Midbrain (tissue), 1 donor: ENCODE measurements at regions not wholly inside any gene's neighbourhood (a gene's known extent, or its start where the extent isn't known, plus 50 kb on each side); places are given as distances from the start of the nearest gene placed in this dataset.
"Not testable (repeated sequence)": the region's sequence is repeated elsewhere in the genome, so short reads cannot be mapped to it uniquely, and the experiment has no call there.

ENCODE experiments used
- DNase-seq: peaks from one replicate; lab custom pipeline; 2025; lab: John Stamatoyannopoulos, UW

DNA sequence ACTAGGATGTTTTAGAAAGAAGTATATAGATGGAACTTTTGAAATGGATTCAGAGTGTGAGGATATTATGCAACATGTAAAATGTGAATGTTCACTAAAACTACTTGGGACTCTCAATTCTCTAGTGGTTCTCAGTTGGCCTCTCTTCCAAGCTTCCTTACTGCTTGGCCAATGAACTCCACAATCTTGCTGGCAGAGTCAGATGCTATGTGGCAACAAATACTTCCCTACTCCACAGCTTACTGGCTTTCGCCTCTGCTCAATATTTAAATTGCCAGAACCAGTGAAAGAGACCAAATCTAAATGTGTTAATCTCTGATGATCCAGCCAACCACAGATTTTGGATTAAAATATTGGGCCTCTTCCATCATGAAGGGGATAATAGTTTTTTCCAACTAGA is 138.4 kb downstream of the HTR1B start:
- DNase-seq: no peak

- no peak for DNase-seq
Observed at GRCh38 chr6:77322604-77323003, 140.7 kb downstream of the HTR1B start.

DNA sequence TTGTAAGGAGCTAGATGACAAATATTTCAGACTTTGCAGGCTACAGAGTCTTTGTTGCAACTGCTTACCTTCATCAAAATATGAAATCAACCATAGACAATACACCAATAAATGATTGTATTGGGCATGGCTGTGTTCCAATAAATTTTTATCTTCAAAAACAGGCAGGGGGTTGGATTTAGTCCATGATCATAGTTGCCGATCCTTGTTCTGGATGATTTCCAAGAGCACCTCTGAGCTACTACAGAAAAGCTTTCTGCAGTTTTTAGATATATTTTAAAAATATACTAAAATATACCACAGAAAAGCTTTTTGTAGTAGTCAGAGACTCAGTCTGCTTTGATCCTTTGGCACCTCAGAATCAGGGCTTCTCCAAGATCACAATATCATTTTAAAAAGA is 145.0 kb downstream of the HTR1B start:
- DNase-seq: no peak

DNA sequence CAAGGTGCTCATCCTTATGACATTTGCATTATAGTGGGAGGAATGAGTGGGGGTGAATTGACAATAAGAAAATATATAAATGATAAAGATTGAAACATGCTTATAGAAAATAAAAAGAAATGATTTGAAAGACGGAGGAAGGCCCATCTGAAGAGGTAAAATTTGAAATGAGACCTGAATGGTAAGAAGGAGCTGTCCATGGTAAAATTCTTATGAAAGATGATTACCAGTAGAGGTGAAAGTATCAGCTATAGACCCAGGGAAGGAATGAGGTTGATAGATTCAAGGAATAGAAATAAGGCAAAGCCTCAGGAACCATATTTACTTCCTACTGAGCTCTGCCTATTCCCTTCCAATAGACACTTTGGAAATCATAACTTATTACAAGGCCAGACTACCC is 149.7 kb downstream of the HTR1B start:
- no peak for DNase-seq

GRCh38 chr6:77299931-77300330 is 163.4 kb downstream of the HTR1B start:
- DNase-seq: no peak

DNA sequence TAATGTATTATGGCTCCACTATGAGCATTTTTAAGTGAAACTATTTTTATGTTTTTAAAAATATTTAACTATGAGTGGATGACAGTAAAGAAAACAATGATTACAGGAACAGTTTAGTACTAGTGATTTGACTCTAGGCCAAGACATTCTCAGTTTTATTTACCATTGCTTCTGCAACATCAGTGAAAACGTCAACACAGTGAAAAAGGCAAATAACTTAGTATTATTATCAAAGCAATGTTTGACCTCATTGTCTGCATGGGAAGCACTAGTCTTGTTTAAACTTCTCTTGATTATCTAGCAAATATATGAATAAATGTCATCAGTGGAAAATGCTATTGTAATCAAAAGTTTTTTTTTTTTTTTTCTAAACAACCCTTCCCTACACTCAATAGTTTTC is 165.0 kb downstream of the HTR1B start:
- no peak for DNase-seq

- no peak for DNase-seq
Observed at GRCh38 chr6:77292564-77293546, 170.4 kb downstream of the HTR1B start.

- no peak for DNase-seq
Observed at GRCh38 chr6:77290798-77291197, 172.5 kb downstream of the HTR1B start.

DNA sequence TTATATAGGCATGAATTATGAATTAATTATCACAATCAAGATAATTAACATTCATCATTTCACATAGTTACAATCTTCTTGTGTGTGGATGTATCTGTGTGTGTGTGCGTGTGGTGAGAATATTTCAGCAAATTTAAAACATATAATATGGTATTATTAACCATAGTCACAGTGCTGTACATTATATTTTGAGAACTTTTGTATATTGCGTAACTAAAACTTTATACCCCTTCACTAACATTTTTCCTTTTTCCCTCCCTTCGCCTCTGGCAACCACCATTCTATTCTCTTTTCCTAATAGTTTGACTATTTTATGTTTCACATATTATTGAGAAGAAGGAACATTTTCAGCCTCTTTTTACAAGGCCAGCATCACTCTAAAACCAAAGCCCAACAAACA is 176.8 kb downstream of the HTR1B start:
- no peak for DNase-seq

GRCh38 chr6:77273929-77274328 is 189.4 kb downstream of the HTR1B start:
- no peak for DNase-seq

DNA sequence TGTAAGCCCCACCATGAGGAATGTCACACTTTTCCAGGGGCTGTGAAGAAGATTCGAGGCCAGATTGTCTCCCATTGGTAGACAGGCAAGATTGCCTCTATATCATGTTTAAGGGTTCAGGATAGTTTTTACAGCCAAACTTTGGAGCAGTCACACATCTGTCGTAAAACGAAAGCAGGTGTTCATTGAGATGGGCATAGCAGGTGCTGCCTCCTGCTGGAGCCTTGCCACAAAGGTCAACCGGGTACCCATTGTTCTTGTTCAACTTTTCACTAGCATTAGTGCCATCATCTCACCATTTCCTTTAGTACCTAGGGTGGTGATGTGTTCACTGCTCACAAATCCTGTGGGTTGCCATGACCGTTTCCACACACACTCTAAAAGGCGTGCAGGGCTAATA is 198.3 kb downstream of the HTR1B start:
- DNase-seq: no peak

- DNase-seq: no peak
Observed at GRCh38 chr6:77263003-77263402, 200.3 kb downstream of the HTR1B start.

DNA sequence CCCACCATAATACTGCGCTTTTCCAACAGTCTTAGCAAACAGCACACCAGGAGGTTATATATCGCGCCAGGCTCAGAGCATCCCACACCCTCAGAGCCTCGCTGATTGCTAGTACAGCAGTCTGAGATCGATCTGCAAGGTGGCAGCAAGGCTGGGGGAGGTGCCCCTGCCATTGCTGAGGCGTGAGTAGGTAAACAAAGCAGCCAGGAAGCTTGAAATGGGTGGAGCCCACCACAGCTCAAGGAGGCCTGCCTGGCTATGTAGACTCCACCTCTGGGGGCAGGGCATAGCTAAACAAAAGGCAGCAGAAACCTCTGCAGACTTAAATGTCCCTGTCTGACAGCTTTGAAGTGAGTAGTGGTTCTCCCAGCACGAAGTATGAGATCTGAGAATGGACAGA is 211.5 kb downstream of the HTR1B start:
- DNase-seq: not testable (repeated sequence)

- no peak for DNase-seq
Observed at GRCh38 chr6:77249560-77249959, 213.7 kb downstream of the HTR1B start.

GRCh38 chr6:77245026-77245425 is 218.3 kb downstream of the HTR1B start:
- no peak for DNase-seq

- DNase-seq: no peak
Observed at GRCh38 chr6:77231438-77232305, 231.6 kb downstream of the HTR1B start.

DNA sequence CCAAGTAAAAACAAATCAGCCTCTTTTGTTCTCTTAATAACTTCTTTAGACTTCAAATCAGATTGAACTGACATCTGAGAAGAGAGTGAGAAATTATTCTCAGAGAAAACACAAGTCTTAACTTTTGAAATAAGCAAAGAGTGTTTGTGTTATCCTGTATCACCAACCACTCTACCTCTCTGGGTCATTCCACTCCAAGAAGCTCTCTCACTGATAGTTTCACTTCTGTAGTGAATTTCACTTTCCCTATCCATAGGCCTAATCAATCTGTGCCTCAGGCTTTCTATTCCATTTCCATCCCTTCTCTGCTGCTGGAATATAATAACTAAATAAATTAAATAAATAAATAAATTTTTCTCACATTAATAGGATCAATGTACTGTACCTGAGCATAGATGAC is 235.0 kb downstream of the HTR1B start:
- no peak for DNase-seq

- DNase-seq: no peak
Observed at GRCh38 chr6:77217896-77218295, 245.4 kb downstream of the HTR1B start.

DNA sequence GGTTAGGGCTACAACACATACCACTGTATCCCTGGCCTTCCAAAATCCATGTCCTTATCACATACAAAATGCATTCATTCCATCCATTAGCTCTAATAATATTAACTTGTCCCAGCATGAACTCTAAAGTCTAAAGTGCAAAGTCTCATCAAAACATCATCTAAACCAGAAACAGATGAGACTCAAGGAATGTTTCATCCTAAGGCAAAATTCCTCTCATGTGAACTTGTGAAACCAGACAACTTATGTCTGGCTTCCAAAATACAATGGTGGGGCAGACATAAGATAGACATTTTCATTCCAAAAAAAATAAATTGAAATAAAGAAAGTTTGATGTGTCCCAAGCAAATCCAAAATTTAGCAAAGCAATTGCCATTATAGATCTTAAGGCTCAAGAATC is 257.4 kb downstream of the HTR1B start:
- DNase-seq: no peak

DNA sequence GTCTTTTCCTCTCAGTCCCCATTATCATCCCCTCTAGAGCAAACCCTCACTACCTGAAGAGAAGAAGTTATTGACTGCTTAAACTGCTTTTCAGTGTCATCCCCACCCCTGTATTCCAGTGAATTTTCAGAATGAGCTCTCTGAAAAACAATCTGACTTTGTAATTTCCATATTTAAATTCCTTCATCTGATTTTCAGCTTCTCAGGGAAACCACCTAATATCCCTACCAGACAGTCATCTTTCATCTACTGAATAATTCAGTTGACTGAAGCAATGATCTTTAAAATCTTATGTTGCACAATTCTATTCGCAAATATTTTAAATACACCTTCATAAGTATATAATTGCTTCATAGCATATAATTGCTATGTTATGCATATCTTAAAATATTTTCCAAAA is 258.7 kb downstream of the HTR1B start:
- no peak for DNase-seq

- no peak for DNase-seq
Observed at GRCh38 chr6:77183447-77183846, 279.8 kb downstream of the HTR1B start.

DNA sequence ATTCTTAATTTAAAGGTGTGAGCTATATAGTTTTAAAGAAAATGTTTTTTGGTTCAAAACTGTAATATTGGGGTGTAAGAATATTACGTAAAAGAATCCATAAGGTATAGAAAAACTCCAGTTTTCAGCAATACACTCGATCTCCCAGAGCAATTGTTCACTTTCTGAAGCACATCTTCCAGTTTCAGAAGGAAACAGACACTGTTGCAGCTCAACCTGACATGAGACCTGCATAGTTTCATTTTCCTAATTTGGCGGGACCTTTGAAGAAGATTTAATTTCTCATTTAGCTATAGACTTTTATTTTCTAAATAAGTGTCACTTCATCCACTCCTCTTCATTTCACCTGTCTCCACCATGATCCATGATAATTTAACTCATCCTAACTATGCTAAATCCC is 281.5 kb downstream of the HTR1B start:
- no peak for DNase-seq

- DNase-seq: no peak
Observed at GRCh38 chr6:77180326-77180725, 283.0 kb downstream of the HTR1B start.
